Peyer's patch (tissue), 4 donors: ENCODE measurements at regions not wholly inside any gene's neighbourhood (a gene's known extent, or its start where the extent isn't known, plus 50 kb on each side); places are given as distances from the start of the nearest gene placed in this dataset.

Experiments
- DNase-seq, 3 donors: peaks; one replicate each; pipeline ENCODE4 v3.0.0-alpha.2; 2017 to 2019
- H3K27ac ChIP-seq, 4 donors: fragments of 200-600 bp; sonication (generic); one replicate each; pipeline ENCODE4 v1.5.1; 2016 to 2019
- H3K27me3 ChIP-seq, 2 donors: fragments of 200-600 bp; sonication (generic); one replicate each; pipeline ENCODE4 v1.5.1; 2019
- H3K36me3 ChIP-seq, 3 donors: fragments of 200-600 bp; sonication (generic); one replicate each; pipeline ENCODE4 v1.5.1; 2016 to 2019
- H3K4me1 ChIP-seq, 4 donors: fragments of 200-600 bp; sonication (generic); one replicate each; pipeline ENCODE4 v1.5.1; 2016 to 2019
- H3K4me3 ChIP-seq, 4 donors: fragments of 200-600 bp; sonication (generic); 1 replicate in 3 of 4; 2 replicates in 1 of 4; pipeline ENCODE4 v1.5.1; 2016 to 2019; ENCODE audit warnings: mild to moderate bottlenecking in 1 of 4
- H3K9me3 ChIP-seq, 4 donors: fragments of 200-600 bp; sonication (generic); one replicate each; pipeline ENCODE4 v1.5.1; 2016 to 2019; ENCODE audit warnings: mild to moderate bottlenecking in 1 of 4
- CTCF ChIP-seq, 6 experiments: fragments of 450-650 bp in 4 of 6; fragments of 200-600 bp in 2 of 6; sonication (generic) in 1 of 6; IDR thresholded peaks; one replicate each; pipeline ENCODE4 v1.5.1; 2017 to 2019; ENCODE audit warnings: antibody characterized with exemption in 6 of 6, mild to moderate bottlenecking in 3 of 6, moderate library complexity in 1 of 6
- POLR2A ChIP-seq, 2 donors: fragments of 450-650 bp; IDR thresholded peaks; one replicate each; pipeline ENCODE4 v1.5.1; 2017; ENCODE audit warnings: antibody characterized with exemption in 2 of 2, mild to moderate bottlenecking in 2 of 2, moderate library complexity in 2 of 2

DNA sequence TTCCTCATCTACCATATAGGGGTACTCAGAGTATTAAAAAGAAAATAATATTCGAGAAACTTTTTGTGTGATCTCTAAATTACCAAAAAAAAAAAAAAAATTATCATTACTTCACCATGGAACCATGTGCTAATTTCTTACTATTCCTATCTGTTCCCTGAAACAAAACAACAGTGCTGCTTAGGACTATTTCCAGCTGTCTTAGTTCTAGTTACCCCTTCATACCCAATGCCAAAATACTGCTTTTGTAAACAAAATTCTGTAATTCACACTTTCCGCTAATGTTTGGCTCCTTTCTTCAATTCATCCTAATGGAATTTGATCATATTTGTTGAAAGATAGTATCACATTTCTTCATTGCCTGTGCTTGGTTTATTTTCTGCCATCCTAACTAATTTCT is 470.2 kb downstream of the BTG1 start:
- no peaks in the 10 kb centered on the region for H3K27me3 ChIP-seq
- no peaks in the 10 kb centered on the region for H3K4me1 ChIP-seq
- no peaks in the 10 kb centered on the region for H3K36me3 ChIP-seq
- H3K4me3 ChIP-seq = no peak overlapping the region
- H3K9me3 ChIP-seq = no peaks in the 10 kb centered on the region
- no peak overlapping the region for H3K27ac ChIP-seq
- TF ChIP-seq POLR2A (IDR thresholded peaks at IDR 0.05) = no peak
- TF ChIP-seq CTCF (IDR thresholded peaks at IDR 0.05) = no peak
- no peak for DNase-seq

GRCh38 chr12:91672130-91672529 is 473.5 kb downstream of the BTG1 start:
- Histone ChIP-seq H3K4me3 (no peak overlapping the region), H3K4me1 (peaks cover 0 to 9% (median 1%) of the 10 kb centered on the region in 4 donors), H3K27ac (no peak overlapping the region), H3K27me3 (no peaks in the 10 kb centered on the region), H3K36me3 (no peaks in the 10 kb centered on the region), H3K9me3 (no peaks in the 10 kb centered on the region)
- TF ChIP-seq POLR2A (IDR thresholded peaks at IDR 0.05) (no peak), CTCF (IDR thresholded peaks at IDR 0.05) (no peak)
- no peak for DNase-seq

GRCh38 chr12:91667694-91668093 is 478.0 kb downstream of the BTG1 start:
- Histone ChIP-seq H3K9me3 (no peaks in the 10 kb centered on the region), H3K27ac (peak overlapping the region in 3 of 4 donors; percentile 21 to 55 (median 53)), H3K36me3 (no peaks in the 10 kb centered on the region), H3K4me3 (no peak overlapping the region), H3K27me3 (no peaks in the 10 kb centered on the region), H3K4me1 (peaks cover 0 to 9% (median 1%) of the 10 kb centered on the region in 4 donors)
- TF ChIP-seq CTCF (IDR thresholded peaks at IDR 0.05) = no peak
- TF ChIP-seq POLR2A (IDR thresholded peaks at IDR 0.05) = no peak
- DNase-seq = no peak

DNA sequence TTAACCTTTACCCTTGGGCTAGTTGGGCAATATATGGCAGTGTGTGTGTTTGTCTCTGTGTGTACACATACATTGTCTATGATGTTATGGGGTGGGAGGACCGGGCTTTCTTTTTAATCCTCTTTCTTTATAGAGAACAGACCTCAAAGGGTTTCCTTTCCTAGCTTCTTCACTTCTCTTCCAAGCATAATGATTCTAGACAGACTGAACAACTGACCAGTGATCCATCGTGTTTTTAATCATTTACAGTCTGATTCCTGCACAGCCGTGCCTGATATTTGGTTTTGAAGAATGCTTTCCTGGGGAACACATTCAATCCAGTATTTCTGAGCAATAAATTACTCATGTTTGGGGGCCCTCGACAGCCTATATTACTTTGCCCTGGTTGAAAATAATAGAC is 481.1 kb upstream of the DCN start:
- DNase-seq = no peak
- H3K27me3 ChIP-seq = no peaks in the 10 kb centered on the region
- H3K4me3 ChIP-seq = no peak overlapping the region
- no peaks in the 10 kb centered on the region for H3K36me3 ChIP-seq
- no peak overlapping the region for H3K27ac ChIP-seq
- no peaks in the 10 kb centered on the region for H3K9me3 ChIP-seq
- TF ChIP-seq CTCF (IDR thresholded peaks at IDR 0.05) (no peak), POLR2A (IDR thresholded peaks at IDR 0.05) (no peak)
- peaks cover 0 to 8% (median 1%) of the 10 kb centered on the region in 4 donors for H3K4me1 ChIP-seq

GRCh38 chr12:91663310-91663709 is 480.7 kb upstream of the DCN start:
- Histone ChIP-seq H3K27me3 (no peaks in the 10 kb centered on the region), H3K36me3 (no peaks in the 10 kb centered on the region), H3K4me1 (peaks cover 0 to 4% (median 1%) of the 10 kb centered on the region in 4 donors), H3K9me3 (no peaks in the 10 kb centered on the region), H3K4me3 (no peak overlapping the region), H3K27ac (no peak overlapping the region)
- no peak for DNase-seq
- TF ChIP-seq POLR2A (IDR thresholded peaks at IDR 0.05) (no peak), CTCF (IDR thresholded peaks at IDR 0.05) (no peak)

GRCh38 chr12:91662021-91662420 is 479.4 kb upstream of the DCN start:
- Histone ChIP-seq H3K27me3 (no peaks in the 10 kb centered on the region), H3K4me3 (no peak overlapping the region), H3K9me3 (no peaks in the 10 kb centered on the region), H3K36me3 (no peaks in the 10 kb centered on the region), H3K27ac (no peak overlapping the region), H3K4me1 (no peaks in the 10 kb centered on the region)
- DNase-seq = no peak
- no peak for TF ChIP-seq POLR2A (IDR thresholded peaks at IDR 0.05)
- no peak for TF ChIP-seq CTCF (IDR thresholded peaks at IDR 0.05)
